ENCODE measurements at regions not wholly inside any gene's neighbourhood (a gene's known extent, or its start where the extent isn't known, plus 50 kb on each side); places are given as distances from the start of the nearest gene placed in this dataset.

- H3K9me3 ChIP-seq = no peaks in the 10 kb centered on the region
- no peaks in the 10 kb centered on the region for H3K36me3 ChIP-seq
- TF ChIP-seq POLR2A (IDR thresholded peaks at IDR 0.05) (no peak), CTCF (IDR thresholded peaks at IDR 0.05) (no peak)
- intact Hi-C loops (cut with DNase I; ENCODE audit: low total_unique reads) = no loop called here
- H3K27me3 ChIP-seq = no peaks in the 10 kb centered on the region
- DNase-seq = no peak
- no peaks in the 10 kb centered on the region for H3K4me1 ChIP-seq
- no peak overlapping the region for H3K27ac ChIP-seq
- no peak overlapping the region for H3K4me3 ChIP-seq
Observed at GRCh38 chr11:130548491-130548833, 100.0 kb downstream of the ADAMTS15 start.

GRCh38 chr11:130549393-130549999 is 101.1 kb downstream of the ADAMTS15 start:
- Histone ChIP-seq H3K4me3 (no peak overlapping the region), H3K4me1 (no peaks in the 10 kb centered on the region), H3K27me3 (no peaks in the 10 kb centered on the region), H3K9me3 (no peaks in the 10 kb centered on the region), H3K27ac (no peak overlapping the region), H3K36me3 (no peaks in the 10 kb centered on the region)
- intact Hi-C loops (cut with DNase I; ENCODE audit: low total_unique reads) = no loop called here
- TF ChIP-seq POLR2A (IDR thresholded peaks at IDR 0.05) = no peak
- no peak for TF ChIP-seq CTCF (IDR thresholded peaks at IDR 0.05)
- DNase-seq = no peak

- Histone ChIP-seq H3K4me1 (no peaks in the 10 kb centered on the region), H3K27me3 (no peaks in the 10 kb centered on the region), H3K27ac (no peak overlapping the region), H3K9me3 (no peaks in the 10 kb centered on the region), H3K4me3 (no peak overlapping the region), H3K36me3 (no peaks in the 10 kb centered on the region)
- TF ChIP-seq CTCF (IDR thresholded peaks at IDR 0.05) = no peak
- no peak for TF ChIP-seq POLR2A (IDR thresholded peaks at IDR 0.05)
- intact Hi-C loops (cut with DNase I; ENCODE audit: low total_unique reads) = no loop called here
- no peak for DNase-seq
Observed at GRCh38 chr11:130550150-130550549, 101.7 kb downstream of the ADAMTS15 start.

- no peak for TF ChIP-seq POLR2A (IDR thresholded peaks at IDR 0.05)
- TF ChIP-seq CTCF (IDR thresholded peaks at IDR 0.05) = no peak
- intact Hi-C loops (cut with DNase I; ENCODE audit: low total_unique reads) = no loop called here
- no peak for DNase-seq
- no peaks in the 10 kb centered on the region for H3K9me3 ChIP-seq
- no peak overlapping the region for H3K4me3 ChIP-seq
- H3K27me3 ChIP-seq = no peaks in the 10 kb centered on the region
- H3K36me3 ChIP-seq = no peaks in the 10 kb centered on the region
- no peaks in the 10 kb centered on the region for H3K4me1 ChIP-seq
- peak overlapping the region in 1 of 2 donors; percentile 20 for H3K27ac ChIP-seq
Observed at GRCh38 chr11:130550984-130551383, 102.5 kb downstream of the ADAMTS15 start.

GRCh38 chr11:130551388-130551787 is 102.9 kb downstream of the ADAMTS15 start:
- Histone ChIP-seq H3K4me3 (no peak overlapping the region), H3K27ac (peak overlapping the region in 1 of 2 donors; percentile 20), H3K4me1 (no peaks in the 10 kb centered on the region), H3K27me3 (no peaks in the 10 kb centered on the region), H3K9me3 (no peaks in the 10 kb centered on the region), H3K36me3 (no peaks in the 10 kb centered on the region)
- no peak for DNase-seq
- TF ChIP-seq POLR2A (IDR thresholded peaks at IDR 0.05) (no peak), CTCF (IDR thresholded peaks at IDR 0.05) (no peak)
- intact Hi-C loops (cut with DNase I; ENCODE audit: low total_unique reads) = no loop called here

Measured in uterus (tissue), 3 donors.